ENCODE measurements at regions not wholly inside any gene's neighbourhood (a gene's known extent, or its start where the extent isn't known, plus 50 kb on each side); places are given as distances from the start of the nearest gene placed in this dataset.

- H4K8ac ChIP-seq (replicated peaks; ENCODE audit: insufficient read length, low read depth, low read length) = no peak overlapping the region
- no peak overlapping the region for H3K4me2 ChIP-seq (ENCODE audit: insufficient read depth, insufficient read length, low read length)
- H3K27me3 ChIP-seq (ENCODE audit: insufficient read depth, low read length) = peaks cover 2% of the 10 kb centered on the region; the same call in 1 of the 2 replicates
- H3K9ac ChIP-seq (ENCODE audit: extremely low read depth, insufficient read length, low read length) = no peak overlapping the region
- no peak overlapping the region for H2BK120ac ChIP-seq (ENCODE audit: low read depth, low read length, poor library complexity, severe bottlenecking)
- no peak overlapping the region for H4K5ac ChIP-seq (ENCODE audit: insufficient read length, low read depth, low read length)
- no peak overlapping the region for H2AK5ac ChIP-seq (ENCODE audit: insufficient read length, low read length)
- no peak overlapping the region for H3K23ac ChIP-seq (ENCODE audit: insufficient read length, low read depth, low read length)
- no peaks in the 10 kb centered on the region for H3K9me3 ChIP-seq (ENCODE audit: control insufficient read depth, low read depth, low read length)
- no peak overlapping the region for H2BK20ac ChIP-seq (ENCODE audit: low read depth, low read length, poor library complexity, severe bottlenecking)
- no peak overlapping the region for H4K91ac ChIP-seq (ENCODE audit: insufficient read length, low read depth, low read length)
- H3K79me2 ChIP-seq (ENCODE audit: insufficient read depth, low read length) = no peaks in the 10 kb centered on the region
- H3K4me1 ChIP-seq (ENCODE audit: insufficient read depth, low read length) = no peaks in the 10 kb centered on the region
- H4K20me1 ChIP-seq (ENCODE audit: control insufficient read depth, insufficient read depth, insufficient read length) = peaks cover 3% of the 10 kb centered on the region
- H3K9me3 Mint-ChIP-seq = peaks cover 18 to 19% of the 10 kb centered on the region in 2 experiments
- H3K23me2 ChIP-seq (ENCODE audit: insufficient read length, low read depth, low read length, poor library complexity, severe bottlenecking) = no peaks in the 10 kb centered on the region
- H3K56ac ChIP-seq (ENCODE audit: insufficient read length, low read depth, low read length) = no peak overlapping the region
- H3K14ac ChIP-seq (ENCODE audit: insufficient read depth, low read length) = no peak overlapping the region
- H3K36me3 Mint-ChIP-seq (ENCODE audit: insufficient read depth in 1 of 3, low read depth in 3 of 3) = peaks cover 0 to 5% (median 0%) of the 10 kb centered on the region in 3 experiments; a peak in 2 of 7 replicates
- WGBS (ENCODE audit: extremely low coverage, insufficient read length, low lambda C conversion rate) = no CpG with 5 or more reads among the region's 3 CpGs
- H3K27ac Mint-ChIP-seq = no peak overlapping the region
- H2BK5ac ChIP-seq (ENCODE audit: insufficient read length, low read length) = no peak overlapping the region
- no peak overlapping the region for H3K4me3 Mint-ChIP-seq
- no peak for DNase-seq
- no peaks in the 10 kb centered on the region for H3K4me1 Mint-ChIP-seq
- H2BK15ac ChIP-seq (ENCODE audit: low read depth, low read length) = no peak overlapping the region
- no peak overlapping the region for H3K18ac ChIP-seq (ENCODE audit: insufficient read length, low read depth, low read length)
- TF ChIP-seq, protein P1, sequence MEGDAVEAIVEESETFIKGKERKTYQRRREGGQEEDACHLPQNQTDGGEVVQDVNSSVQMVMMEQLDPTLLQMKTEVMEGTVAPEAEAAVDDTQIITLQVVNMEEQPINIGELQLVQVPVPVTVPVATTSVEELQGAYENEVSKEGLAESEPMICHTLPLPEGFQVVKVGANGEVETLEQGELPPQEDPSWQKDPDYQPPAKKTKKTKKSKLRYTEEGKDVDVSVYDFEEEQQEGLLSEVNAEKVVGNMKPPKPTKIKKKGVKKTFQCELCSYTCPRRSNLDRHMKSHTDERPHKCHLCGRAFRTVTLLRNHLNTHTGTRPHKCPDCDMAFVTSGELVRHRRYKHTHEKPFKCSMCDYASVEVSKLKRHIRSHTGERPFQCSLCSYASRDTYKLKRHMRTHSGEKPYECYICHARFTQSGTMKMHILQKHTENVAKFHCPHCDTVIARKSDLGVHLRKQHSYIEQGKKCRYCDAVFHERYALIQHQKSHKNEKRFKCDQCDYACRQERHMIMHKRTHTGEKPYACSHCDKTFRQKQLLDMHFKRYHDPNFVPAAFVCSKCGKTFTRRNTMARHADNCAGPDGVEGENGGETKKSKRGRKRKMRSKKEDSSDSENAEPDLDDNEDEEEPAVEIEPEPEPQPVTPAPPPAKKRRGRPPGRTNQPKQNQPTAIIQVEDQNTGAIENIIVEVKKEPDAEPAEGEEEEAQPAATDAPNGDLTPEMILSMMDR (conservative IDR thresholded peaks at IDR 0.05) = no peak
- H3K79me1 ChIP-seq (ENCODE audit: insufficient read depth, low read depth, low read length, poor library complexity, severe bottlenecking) = no peaks in the 10 kb centered on the region
- peaks cover 83% of the 10 kb centered on the region for H3K27me3 Mint-ChIP-seq (ENCODE audit: low read depth)
- no peak overlapping the region for H3T11ph ChIP-seq (ENCODE audit: low read length)
- no peak overlapping the region for H2BK12ac ChIP-seq (ENCODE audit: insufficient read length, low read depth, low read length)
- no peak overlapping the region for H3K27ac ChIP-seq (ENCODE audit: insufficient read length, low read depth, low read length)
- no peak overlapping the region for H3K4ac ChIP-seq (ENCODE audit: low read depth, low read length)
- H2AFZ ChIP-seq (ENCODE audit: low read length) = no peak overlapping the region
Observed at GRCh38 chr1:20423169-20423795, 62.7 kb downstream of the CAMK2N1 start.

All from H9 (cell line).